Vagina (tissue), 2 donors: ENCODE measurements at regions not wholly inside any gene's neighbourhood (a gene's known extent, or its start where the extent isn't known, plus 50 kb on each side); places are given as distances from the start of the nearest gene placed in this dataset.

Source experiments
- POLR2A ChIP-seq, 2 donors: fragments of 450-650 bp; IDR thresholded peaks; one replicate each; pipeline ENCODE4 v1.6.1; 2017; ENCODE audit warnings: antibody characterized with exemption in 2 of 2, mild to moderate bottlenecking in 2 of 2, moderate library complexity in 2 of 2
- POLR2AphosphoS5 ChIP-seq, 2 donors: sonication (generic); formaldehyde crosslinking; IDR thresholded peaks; one replicate each; pipeline ENCODE4 v1.9.0; 2017; ENCODE audit warnings: antibody characterized with exemption in 2 of 2, mild to moderate bottlenecking in 2 of 2, low read depth in 1 of 2; ENCODE audit not compliant: insufficient read depth in 1 of 2
- TF ChIP-seq, protein P1 (sequence below), 3 experiments: fragments of 450-650 bp in 2 of 3; fragments of 200-600 bp in 1 of 3; sonication (generic) in 1 of 3; IDR thresholded peaks; one replicate each; pipeline ENCODE4 v1.5.1; 2017 to 2019; ENCODE audit warnings: antibody characterized with exemption in 3 of 3, mild to moderate bottlenecking in 2 of 3, moderate library complexity in 2 of 3

DNA sequence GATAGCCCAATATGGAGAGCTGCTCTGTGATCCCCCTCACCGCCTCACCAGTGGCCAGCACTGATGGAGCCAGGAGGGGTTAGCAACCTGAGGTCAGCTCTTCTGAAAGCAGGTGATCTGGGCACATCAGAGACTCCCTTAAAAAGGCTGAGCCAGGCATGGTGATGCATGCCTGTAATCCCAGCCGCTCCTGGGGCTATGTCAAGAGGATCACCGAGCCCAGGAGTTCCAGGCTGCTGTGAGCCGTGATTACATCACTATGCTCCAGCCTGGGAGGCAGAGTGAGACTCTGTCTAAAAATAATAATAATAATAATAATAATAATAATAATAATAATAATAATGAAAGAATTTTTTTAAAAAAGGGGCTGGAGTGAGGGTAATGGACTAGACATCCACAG is 66.6 kb upstream of the HRH2 start:
- TF ChIP-seq, protein P1, sequence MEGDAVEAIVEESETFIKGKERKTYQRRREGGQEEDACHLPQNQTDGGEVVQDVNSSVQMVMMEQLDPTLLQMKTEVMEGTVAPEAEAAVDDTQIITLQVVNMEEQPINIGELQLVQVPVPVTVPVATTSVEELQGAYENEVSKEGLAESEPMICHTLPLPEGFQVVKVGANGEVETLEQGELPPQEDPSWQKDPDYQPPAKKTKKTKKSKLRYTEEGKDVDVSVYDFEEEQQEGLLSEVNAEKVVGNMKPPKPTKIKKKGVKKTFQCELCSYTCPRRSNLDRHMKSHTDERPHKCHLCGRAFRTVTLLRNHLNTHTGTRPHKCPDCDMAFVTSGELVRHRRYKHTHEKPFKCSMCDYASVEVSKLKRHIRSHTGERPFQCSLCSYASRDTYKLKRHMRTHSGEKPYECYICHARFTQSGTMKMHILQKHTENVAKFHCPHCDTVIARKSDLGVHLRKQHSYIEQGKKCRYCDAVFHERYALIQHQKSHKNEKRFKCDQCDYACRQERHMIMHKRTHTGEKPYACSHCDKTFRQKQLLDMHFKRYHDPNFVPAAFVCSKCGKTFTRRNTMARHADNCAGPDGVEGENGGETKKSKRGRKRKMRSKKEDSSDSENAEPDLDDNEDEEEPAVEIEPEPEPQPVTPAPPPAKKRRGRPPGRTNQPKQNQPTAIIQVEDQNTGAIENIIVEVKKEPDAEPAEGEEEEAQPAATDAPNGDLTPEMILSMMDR (IDR thresholded peaks at IDR 0.05): no peak
- TF ChIP-seq POLR2A (IDR thresholded peaks at IDR 0.05) (no peak), POLR2AphosphoS5 (IDR thresholded peaks at IDR 0.05; ENCODE audit: insufficient read depth in 1 of 2, low read depth in 1 of 2) (no peak)
